GM19463 (cell line): ENCODE measurements at regions not wholly inside any gene's neighbourhood (a gene's known extent, or its start where the extent isn't known, plus 50 kb on each side); places are given as distances from the start of the nearest gene placed in this dataset.

Experiments used
- ATAC-seq: cut with Tn5 transposase; IDR thresholded peaks from one replicate; pipeline ENCODE4 v1.9.1; 2021; ENCODE audit warnings: mild to moderate bottlenecking, moderate library complexity; ENCODE audit not compliant: unreplicated experiment

- ATAC-seq: no peak
These were observed 215.1 kb upstream of the GGTLC1 start for GRCh38 chr20:24203526-24204183.

GRCh38 chr20:24199501-24199900, 210.9 kb upstream of the GGTLC1 start:
- no peak for ATAC-seq

GRCh38 chr20:24194143-24194542, 205.6 kb upstream of the GGTLC1 start:
- ATAC-seq: no peak

- ATAC-seq: no peak
These were observed 202.3 kb upstream of the GGTLC1 start for GRCh38 chr20:24190905-24191304.

- no peak for ATAC-seq
These were observed 197.2 kb upstream of the GGTLC1 start for GRCh38 chr20:24185791-24186190.

- ATAC-seq: no peak
These were observed 192.6 kb upstream of the GGTLC1 start for GRCh38 chr20:24181151-24181550.

GRCh38 chr20:24169256-24169655, 180.7 kb upstream of the GGTLC1 start:
- ATAC-seq: no peak

- no peak for ATAC-seq
These were observed 177.8 kb upstream of the GGTLC1 start for GRCh38 chr20:24166412-24166811.

GRCh38 chr20:24166123-24166381, 177.5 kb upstream of the GGTLC1 start:
- no peak for ATAC-seq

- ATAC-seq: no peak
These were observed 176.9 kb upstream of the GGTLC1 start for GRCh38 chr20:24165301-24166122.

GRCh38 chr20:24164360-24164759, 175.8 kb upstream of the GGTLC1 start:
- ATAC-seq: no peak

GRCh38 chr20:24163506-24163905, 174.9 kb upstream of the GGTLC1 start:
- no peak for ATAC-seq

- no peak for ATAC-seq
These were observed 172.1 kb upstream of the GGTLC1 start for GRCh38 chr20:24160563-24161281.

- ATAC-seq: no peak
These were observed 169.7 kb upstream of the GGTLC1 start for GRCh38 chr20:24158281-24158680.

- no peak for ATAC-seq
These were observed 168.6 kb upstream of the GGTLC1 start for GRCh38 chr20:24157213-24157612.

- ATAC-seq: no peak
These were observed 164.8 kb upstream of the GGTLC1 start for GRCh38 chr20:24153101-24154040.

- no peak for ATAC-seq
These were observed 163.2 kb upstream of the GGTLC1 start for GRCh38 chr20:24151621-24152294.

- no peak for ATAC-seq
These were observed 161.8 kb upstream of the GGTLC1 start for GRCh38 chr20:24150406-24150805.

GRCh38 chr20:24149881-24150307, 161.3 kb upstream of the GGTLC1 start:
- no peak for ATAC-seq

GRCh38 chr20:24149175-24149574, 160.6 kb upstream of the GGTLC1 start:
- ATAC-seq: no peak
